Endothelial cell (in vitro differentiated cells): ENCODE measurements at regions not wholly inside any gene's neighbourhood (a gene's known extent, or its start where the extent isn't known, plus 50 kb on each side); places are given as distances from the start of the nearest gene placed in this dataset.

Experiments
- DNase-seq: peaks from one replicate; pipeline ENCODE4 v3.0.0; 2021; ENCODE audit warnings: low spot score
- H3K27ac Mint-ChIP-seq: one replicate; pipeline ENCODE4 v1.8.0; 2021; ENCODE audit warnings: mixed read lengths, inconsistent platforms; ENCODE audit not compliant: unreplicated experiment
- H3K27me3 Mint-ChIP-seq: one replicate; pipeline ENCODE4 v1.8.0; 2021; ENCODE audit warnings: mild to moderate bottlenecking, moderate library complexity, mixed read lengths, inconsistent platforms; ENCODE audit not compliant: unreplicated experiment
- H3K36me3 Mint-ChIP-seq: one replicate; pipeline ENCODE4 v1.8.0; 2021; ENCODE audit warnings: mild to moderate bottlenecking, low read depth, mixed read lengths, inconsistent platforms; ENCODE audit not compliant: unreplicated experiment
- H3K4me1 Mint-ChIP-seq: one replicate; pipeline ENCODE4 v1.8.0; 2021; ENCODE audit warnings: mild to moderate bottlenecking, mixed read lengths, inconsistent platforms; ENCODE audit not compliant: unreplicated experiment
- H3K4me3 Mint-ChIP-seq: one replicate; pipeline ENCODE4 v1.8.0; 2021; ENCODE audit warnings: mild to moderate bottlenecking, mixed read lengths, inconsistent platforms; ENCODE audit not compliant: unreplicated experiment
- H3K9me3 Mint-ChIP-seq: one replicate; pipeline ENCODE4 v1.8.0; 2021; ENCODE audit warnings: mixed read lengths, inconsistent platforms; ENCODE audit not compliant: unreplicated experiment
- CTCF ChIP-seq: fragments of 200-600 bp; sonication (generic); IDR thresholded peaks from one replicate; pipeline ENCODE4 v1.5.0; 2021; ENCODE audit warnings: antibody characterized with exemption; ENCODE audit not compliant: unreplicated experiment

- Mint-ChIP-seq H3K4me3 (no peak overlapping the region), H3K4me1 (no peaks in the 10 kb centered on the region), H3K9me3 (no peaks in the 10 kb centered on the region), H3K27ac (no peak overlapping the region), H3K36me3 (no peaks in the 10 kb centered on the region), H3K27me3 (no peaks in the 10 kb centered on the region)
- no peak for TF ChIP-seq CTCF
- DNase-seq: no peak
Measured at GRCh38 chr2:150963336-150963735, 298.3 kb downstream of the RBM43 start.

GRCh38 chr2:150955231-150955630 is 306.4 kb downstream of the RBM43 start:
- no peak for TF ChIP-seq CTCF
- no peak overlapping the region for H3K4me3 Mint-ChIP-seq
- peaks cover 8% of the 10 kb centered on the region for H3K36me3 Mint-ChIP-seq
- no peaks in the 10 kb centered on the region for H3K4me1 Mint-ChIP-seq
- peaks cover 8% of the 10 kb centered on the region for H3K9me3 Mint-ChIP-seq
- H3K27ac Mint-ChIP-seq: no peak overlapping the region
- H3K27me3 Mint-ChIP-seq: no peaks in the 10 kb centered on the region
- no peak for DNase-seq

- Mint-ChIP-seq H3K9me3 (peaks cover 4% of the 10 kb centered on the region), H3K36me3 (no peaks in the 10 kb centered on the region), H3K27ac (no peak overlapping the region), H3K4me1 (no peaks in the 10 kb centered on the region), H3K27me3 (no peaks in the 10 kb centered on the region), H3K4me3 (no peak overlapping the region)
- no peak for DNase-seq
- no peak for TF ChIP-seq CTCF
Measured at GRCh38 chr2:150946831-150947230, 314.8 kb downstream of the RBM43 start.

GRCh38 chr2:150944315-150944714 is 317.3 kb downstream of the RBM43 start:
- Mint-ChIP-seq H3K27me3 (no peaks in the 10 kb centered on the region), H3K27ac (no peak overlapping the region), H3K4me1 (no peaks in the 10 kb centered on the region), H3K9me3 (no peaks in the 10 kb centered on the region), H3K4me3 (no peak overlapping the region), H3K36me3 (no peaks in the 10 kb centered on the region)
- DNase-seq: no peak
- TF ChIP-seq CTCF: no peak

DNA sequence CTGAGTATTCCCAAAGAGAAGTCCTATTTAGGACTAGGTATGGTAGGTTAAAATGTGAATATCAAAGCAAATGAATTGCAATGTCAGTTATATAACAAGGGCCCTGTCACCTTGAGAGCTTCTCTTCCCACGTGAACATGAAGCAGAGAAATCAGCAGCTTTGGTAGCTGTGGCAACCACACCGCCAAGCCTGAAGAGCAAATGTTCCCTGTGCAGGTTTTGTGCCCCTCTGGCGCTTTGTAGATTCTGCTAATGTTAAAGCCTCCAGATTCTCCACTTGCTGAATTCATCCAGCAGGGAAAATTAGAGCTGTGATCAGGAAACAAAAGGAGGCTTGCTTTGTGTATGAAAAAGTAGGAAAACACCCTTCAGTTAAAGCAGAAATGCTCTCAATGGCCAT is 322.6 kb downstream of the RBM43 start:
- Mint-ChIP-seq H3K36me3 (no peaks in the 10 kb centered on the region), H3K27me3 (no peaks in the 10 kb centered on the region), H3K9me3 (no peaks in the 10 kb centered on the region), H3K4me1 (no peaks in the 10 kb centered on the region), H3K4me3 (no peak overlapping the region), H3K27ac (no peak overlapping the region)
- no peak for TF ChIP-seq CTCF
- no peak for DNase-seq
